GM11168 (cell line): ENCODE measurements at regions not wholly inside any gene's neighbourhood (a gene's known extent, or its start where the extent isn't known, plus 50 kb on each side); places are given as distances from the start of the nearest gene placed in this dataset.
"Not testable (repeated sequence)": the region's sequence is repeated elsewhere in the genome, so short reads cannot be mapped to it uniquely, and the experiment has no call there.

Experiments used
- in situ Hi-C: fragments of 300-500 bp; cut with MboI; formaldehyde crosslinking; loops from one replicate; pipeline ENCODE4 v1.12.0; 2022; ENCODE audit warnings: low sequenced_read_pairs; ENCODE audit not compliant: unreplicated experiment

DNA sequence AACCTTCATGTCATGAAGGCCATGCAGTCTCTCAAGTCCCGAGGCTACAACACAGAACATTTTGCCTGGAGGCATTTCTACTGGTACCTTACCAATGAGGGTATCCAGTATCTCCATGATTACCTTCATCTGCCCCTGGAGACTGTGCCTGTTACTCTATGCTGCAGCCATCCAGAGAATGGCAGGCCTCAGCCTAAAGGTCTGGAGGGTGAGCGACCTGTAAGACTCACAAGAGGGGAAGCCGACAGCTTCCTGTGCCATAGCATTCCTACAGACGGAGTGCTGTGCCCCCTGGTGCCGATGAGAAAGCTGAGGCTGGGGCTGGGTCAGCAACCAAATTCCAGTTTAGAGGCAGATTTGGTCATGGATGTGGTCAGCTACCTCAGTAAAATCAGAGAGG, 51.3 kb upstream of the CADPS start:
- in situ Hi-C loops: no loop called here

DNA sequence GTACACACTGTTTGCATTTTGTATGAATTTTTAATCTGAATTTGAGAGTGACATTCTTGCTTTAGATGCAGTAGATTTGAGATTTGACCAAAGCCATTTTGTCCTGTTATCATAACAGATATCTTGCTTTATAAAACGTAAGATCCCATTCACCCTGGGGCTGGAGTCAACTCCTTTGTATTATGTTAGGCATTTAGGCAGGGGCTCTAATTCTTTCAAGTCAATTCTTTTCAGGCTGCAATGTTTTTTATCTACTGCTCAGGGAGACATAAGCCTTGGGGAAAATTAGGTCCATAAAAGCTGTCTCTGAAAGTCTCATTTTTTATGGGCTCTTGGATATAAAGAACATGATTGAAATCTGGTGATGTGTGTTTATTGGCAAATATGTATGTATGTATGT, 53.0 kb upstream of the CADPS start:
- in situ Hi-C loops: no loop called here

DNA sequence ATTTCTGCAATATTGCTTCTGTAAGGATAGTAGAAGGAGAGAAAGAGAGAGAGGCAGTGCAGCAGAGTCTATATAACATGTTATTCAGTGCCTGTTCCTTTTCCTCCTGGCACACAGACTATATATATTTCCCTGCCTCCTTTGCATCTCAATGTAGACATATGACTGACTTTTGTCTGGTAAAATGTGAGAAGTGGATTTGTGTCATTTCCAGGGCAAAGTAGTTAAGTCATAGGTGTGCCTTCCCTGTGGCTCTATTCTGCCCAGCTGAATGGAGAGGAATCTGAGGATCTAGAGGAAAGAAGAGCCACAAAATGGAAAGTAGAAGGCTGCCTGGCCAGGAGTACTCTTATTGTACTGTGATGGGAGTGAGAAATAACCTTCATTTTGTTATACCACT, 54.6 kb upstream of the CADPS start:
- in situ Hi-C loops: no loop called here

GRCh38 chr3:62935793-62936192, 60.6 kb upstream of the CADPS start:
- in situ Hi-C loops: no loop called here

GRCh38 chr3:62936626-62937254, 61.5 kb upstream of the CADPS start:
- in situ Hi-C loops: no loop called here

DNA sequence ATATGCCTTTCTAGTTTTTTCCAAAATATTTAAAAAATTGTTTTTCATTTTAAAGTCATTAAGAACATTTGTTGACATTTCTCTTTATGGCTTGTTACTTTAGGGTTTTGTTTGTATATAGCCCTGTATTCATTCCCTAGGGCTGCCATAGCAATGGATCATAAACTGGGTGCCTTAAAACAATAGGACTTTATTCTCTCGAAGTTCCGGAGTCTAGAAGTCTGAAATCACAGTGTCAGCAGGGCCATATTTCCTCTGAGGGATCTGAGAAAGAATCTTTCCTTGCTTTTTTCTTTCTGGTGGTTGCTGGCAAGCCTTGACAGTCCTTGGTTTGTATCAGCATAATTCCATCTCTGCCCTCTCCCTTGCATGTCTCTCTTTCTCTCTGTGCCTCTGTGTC, 63.4 kb upstream of the CADPS start:
- in situ Hi-C loops: no loop called here

- in situ Hi-C loops: no loop called here
Measured at GRCh38 chr3:62939707-62940106, 64.5 kb upstream of the CADPS start.

- in situ Hi-C loops: no loop called here
Measured at GRCh38 chr3:62940771-62941563, 65.8 kb upstream of the CADPS start.

GRCh38 chr3:62942227-62942626, 67.0 kb upstream of the CADPS start:
- in situ Hi-C loops: no loop called here

DNA sequence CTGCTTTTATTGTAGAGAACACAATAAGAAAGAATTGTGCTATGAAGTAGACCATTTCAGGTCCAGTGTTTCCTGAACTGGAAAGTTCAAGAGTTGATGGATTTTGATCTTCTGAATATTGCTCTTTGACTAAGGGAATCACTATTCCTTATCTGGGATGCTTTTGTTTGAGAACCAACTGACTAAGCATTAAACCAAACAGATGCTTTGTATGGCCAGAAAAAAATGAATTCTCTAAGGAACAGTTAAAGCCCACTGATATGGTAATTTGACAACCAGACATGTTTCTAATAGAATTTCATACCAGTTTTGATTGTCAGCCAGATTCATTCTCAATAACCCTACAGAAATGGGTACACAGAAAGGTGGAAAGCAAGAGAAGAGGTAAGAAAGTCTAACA, 67.5 kb upstream of the CADPS start:
- in situ Hi-C loops: no loop called here

GRCh38 chr3:62948921-62949320, 73.7 kb upstream of the CADPS start:
- in situ Hi-C loops: no loop called here

- in situ Hi-C loops: no loop called here
Measured at GRCh38 chr3:62950210-62950609, 75.0 kb upstream of the CADPS start.

GRCh38 chr3:62951037-62951613, 75.9 kb upstream of the CADPS start:
- in situ Hi-C loops: no loop called here

DNA sequence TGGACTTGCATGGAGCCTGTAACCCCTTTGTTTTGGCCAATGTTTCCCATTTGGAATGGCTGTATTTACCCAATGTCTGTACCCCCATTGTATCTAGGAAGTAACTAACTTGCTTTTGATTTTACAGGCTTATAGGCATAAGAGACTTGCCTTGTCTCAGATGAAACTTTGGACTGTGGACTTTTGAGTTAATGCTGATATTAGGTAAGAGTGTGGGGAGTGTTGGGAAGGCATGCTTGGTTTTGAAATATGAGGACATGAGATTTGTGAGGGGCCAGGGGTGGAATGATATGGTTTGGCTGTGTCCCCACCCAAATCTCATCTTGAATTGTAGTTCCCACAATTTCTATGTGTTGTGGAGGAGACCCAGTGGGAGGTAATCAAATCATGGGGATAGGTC, 76.7 kb upstream of the CADPS start:
- in situ Hi-C loops: not testable (repeated sequence)

GRCh38 chr3:62954580-62954979, 79.4 kb upstream of the CADPS start:
- in situ Hi-C loops: no loop called here

GRCh38 chr3:62955126-62955525, 79.9 kb upstream of the CADPS start:
- in situ Hi-C loops: no loop called here

DNA sequence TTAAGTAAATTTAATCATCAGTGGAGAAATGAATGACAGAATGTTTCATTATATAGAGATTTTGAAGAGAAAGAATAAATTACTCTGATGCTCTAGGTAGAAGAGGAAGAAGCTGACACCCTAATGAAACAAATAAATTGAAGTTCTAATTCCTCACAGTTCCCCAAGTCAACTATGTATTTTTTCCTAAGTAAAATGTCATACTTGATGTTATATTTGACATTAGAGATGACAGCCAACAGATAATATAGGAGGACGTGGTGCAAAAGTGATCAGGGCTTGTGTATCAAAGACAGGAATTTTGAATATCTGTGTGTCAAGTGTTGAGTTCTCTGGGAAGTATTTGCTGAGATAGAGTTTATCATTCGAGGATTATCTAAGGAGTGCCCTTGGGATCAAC, 81.2 kb upstream of the CADPS start:
- in situ Hi-C loops: no loop called here

- in situ Hi-C loops: no loop called here
Measured at GRCh38 chr3:62961874-62962556, 86.8 kb upstream of the CADPS start.

DNA sequence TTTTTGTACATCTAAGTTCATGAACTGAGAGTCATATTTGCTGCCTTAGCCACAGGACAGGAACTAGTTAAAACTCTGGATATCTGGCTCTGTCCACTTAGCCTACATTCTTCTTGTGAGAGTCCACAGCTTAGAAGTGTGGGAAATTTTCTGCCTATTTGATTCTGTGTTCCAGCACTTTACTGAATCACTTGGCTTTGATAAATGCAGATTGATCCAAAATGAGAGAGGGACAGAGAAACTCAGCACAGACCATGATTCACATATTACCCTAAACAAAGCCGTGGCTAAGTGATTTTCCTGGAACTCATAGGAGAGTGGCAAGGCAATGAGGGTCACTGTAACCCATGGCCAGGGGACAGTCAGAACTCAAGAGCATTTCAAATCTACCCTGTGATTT, 87.5 kb upstream of the CADPS start:
- in situ Hi-C loops: no loop called here

GRCh38 chr3:62965311-62965710, 90.1 kb upstream of the CADPS start:
- in situ Hi-C loops: no loop called here

GRCh38 chr3:62968128-62968527, 92.9 kb upstream of the CADPS start:
- in situ Hi-C loops: no loop called here
